GM23338 (cell line): ENCODE measurements at regions not wholly inside any gene's neighbourhood (a gene's known extent, or its start where the extent isn't known, plus 50 kb on each side); places are given as distances from the start of the nearest gene placed in this dataset.

Experiments
- ATAC-seq: fragments of 200-7000 bp; cut with Tn5 transposase; 3 replicates; pipeline ENCODE4 v1.9.1; 2020
- DNase-seq: peaks from one replicate; pipeline ENCODE4 v3.0.0-alpha.2; 2015; ENCODE audit warnings: low spot score
- H2AFZ ChIP-seq: fragments of 200-600 bp; sonication (generic); 2 replicates; pipeline ENCODE4 v1.8.0; 2016; ENCODE audit warnings: antibody characterized with exemption, mild to moderate bottlenecking, moderate library complexity
- H3F3A ChIP-seq: fragments of 200-600 bp; sonication (generic); replicated peaks from 2 replicates; pipeline ENCODE4 v1.8.0; 2017; ENCODE audit warnings: antibody characterized with exemption, mixed run types, low read depth
- H3K27ac ChIP-seq: fragments of 200-600 bp; sonication (generic); 2 replicates; pipeline ENCODE4 v1.6.1; 2016; ENCODE audit warnings: low read depth
- H3K27me3 ChIP-seq: fragments of 200-600 bp; sonication (generic); 2 replicates; pipeline ENCODE4 v1.8.0; 2016; ENCODE audit warnings: mild to moderate bottlenecking, mixed run types, moderate library complexity; ENCODE audit not compliant: insufficient read depth
- H3K36me3 ChIP-seq: fragments of 200-600 bp; sonication (generic); 2 replicates; pipeline ENCODE4 v1.8.0; 2016; ENCODE audit warnings: mild to moderate bottlenecking; ENCODE audit not compliant: insufficient read depth
- H3K4me1 ChIP-seq: fragments of 200-600 bp; sonication (generic); 2 replicates; pipeline ENCODE4 v1.8.0; 2016; ENCODE audit warnings: mild to moderate bottlenecking, moderate library complexity; ENCODE audit not compliant: insufficient read depth
- H3K4me2 ChIP-seq: fragments of 200-600 bp; sonication (generic); 2 replicates; pipeline ENCODE4 v1.7.1; 2017; ENCODE audit warnings: mixed run types
- H3K4me3 ChIP-seq: fragments of 200-600 bp; sonication (generic); 2 replicates; pipeline ENCODE4 v1.6.1; 2016; ENCODE audit warnings: mixed run types
- H3K79me2 ChIP-seq: fragments of 200-600 bp; sonication (generic); replicated peaks from 2 replicates; pipeline ENCODE4 v1.8.0; 2017; ENCODE audit warnings: mild to moderate bottlenecking; ENCODE audit not compliant: insufficient read depth
- H3K9me2 ChIP-seq: fragments of 200-600 bp; sonication (generic); 2 replicates; pipeline ENCODE4 v1.8.0; 2017; ENCODE audit not compliant: insufficient read depth
- H4K20me1 ChIP-seq: fragments of 200-600 bp; sonication (generic); replicated peaks from 2 replicates; pipeline ENCODE4 v1.8.0; 2017; ENCODE audit warnings: mild to moderate bottlenecking; ENCODE audit not compliant: insufficient read depth
- H3K27ac Mint-ChIP-seq: 2 replicates; pipeline ENCODE4 v1.8.0; 2020; ENCODE audit warnings: inconsistent platforms, mild to moderate bottlenecking, moderate library complexity, mixed read lengths
- H3K27me3 Mint-ChIP-seq: 3 replicates; pipeline ENCODE4 v1.8.0; 2022; ENCODE audit warnings: low read depth, mild to moderate bottlenecking, moderate library complexity, mixed read lengths, inconsistent platforms; ENCODE audit not compliant: insufficient read depth, poor library complexity
- H3K36me3 Mint-ChIP-seq: 3 replicates; pipeline ENCODE4 v1.8.0; 2021; ENCODE audit warnings: low read depth, mild to moderate bottlenecking, inconsistent platforms, moderate library complexity, mixed read lengths
- H3K4me1 Mint-ChIP-seq: 3 replicates; pipeline ENCODE4 v1.8.0; 2020; ENCODE audit warnings: mild to moderate bottlenecking, inconsistent platforms, mixed read lengths
- H3K4me3 Mint-ChIP-seq: 3 replicates; pipeline ENCODE4 v1.8.0; 2021; ENCODE audit warnings: moderate library complexity, mild to moderate bottlenecking, inconsistent platforms, mixed read lengths
- H3K9me3 Mint-ChIP-seq: 3 replicates; pipeline ENCODE4 v1.8.0; 2020; ENCODE audit warnings: moderate library complexity, mild to moderate bottlenecking, inconsistent platforms, mixed read lengths
- CREB1 ChIP-seq: fragments of 250-450 bp; sonication (Bioruptor Pico); IDR thresholded peaks from 2 replicates; pipeline ENCODE4 v1.5.0; 2020; ENCODE audit warnings: low read depth, mild to moderate bottlenecking, moderate library complexity
- CTCF ChIP-seq, 2 experiments: fragments of 200-600 bp in 1 of 2; sonication (generic) in 1 of 2; conservative IDR thresholded peaks; 2 replicates each; pipeline versions ENCODE4 v1.5.1 to v1.6.1; 2016 to 2017; ENCODE audit warnings: antibody characterized with exemption in 2 of 2, low read depth in 2 of 2, mild to moderate bottlenecking in 2 of 2, moderate library complexity in 1 of 2
- ETS1 ChIP-seq: IDR thresholded peaks from 2 replicates; pipeline ENCODE4 v1.6.1; 2016; ENCODE audit warnings: antibody characterized with exemption
- EZH2 ChIP-seq: fragments of 200-600 bp; sonication (generic); IDR thresholded peaks from one replicate; pipeline ENCODE4 v1.8.0; 2017; ENCODE audit warnings: antibody characterized with exemption, mild to moderate bottlenecking, low read depth; ENCODE audit not compliant: unreplicated experiment
- EZH2phosphoT487 ChIP-seq: fragments of 200-600 bp; sonication (generic); IDR thresholded peaks from one replicate; pipeline ENCODE4 v1.8.1; 2018; ENCODE audit warnings: antibody characterized with exemption; ENCODE audit not compliant: unreplicated experiment
- JUNB ChIP-seq: IDR thresholded peaks from one replicate; pipeline ENCODE4 v1.6.1; 2016; ENCODE audit warnings: antibody characterized with exemption; ENCODE audit not compliant: unreplicated experiment
- NANOG ChIP-seq: IDR thresholded peaks from 2 replicates; pipeline ENCODE4 v1.6.1; 2016; ENCODE audit warnings: antibody characterized with exemption, borderline replicate concordance
- POLR2AphosphoS5 ChIP-seq: IDR thresholded peaks from 2 replicates; pipeline ENCODE4 v1.6.1; 2016; ENCODE audit warnings: antibody characterized with exemption, low read depth
- REST ChIP-seq: IDR thresholded peaks from one replicate; pipeline ENCODE4 v1.6.1; 2018; ENCODE audit warnings: antibody characterized with exemption; ENCODE audit not compliant: unreplicated experiment
- STAT1 ChIP-seq: IDR thresholded peaks from one replicate; pipeline ENCODE4 v1.6.1; 2016; ENCODE audit warnings: antibody characterized with exemption; ENCODE audit not compliant: unreplicated experiment
- ZNF114 ChIP-seq: fragments of 250-450 bp; sonication (Bioruptor Pico); IDR thresholded peaks from 2 replicates; pipeline ENCODE4 v1.5.0; 2020; ENCODE audit warnings: mild to moderate bottlenecking, moderate library complexity
- ZNF331 ChIP-seq: fragments of 250-450 bp; sonication (Bioruptor Pico); IDR thresholded peaks from 2 replicates; pipeline ENCODE4 v1.5.0; 2020; ENCODE audit warnings: low read depth, mild to moderate bottlenecking, moderate library complexity
- ZNF462 ChIP-seq: fragments of 250-450 bp; sonication (Bioruptor Pico); IDR thresholded peaks from 2 replicates; pipeline ENCODE4 v1.5.0; 2020; ENCODE audit warnings: mild to moderate bottlenecking, moderate library complexity

- TF ChIP-seq CTCF (conservative IDR thresholded peaks at IDR 0.05; ENCODE audit: low read depth in 2 of 2), result no peak
- TF ChIP-seq REST, result no peak
- no peak for TF ChIP-seq EZH2
- TF ChIP-seq STAT1, result no peak
- no peak for TF ChIP-seq EZH2phosphoT487
- TF ChIP-seq ETS1, result no peak
- TF ChIP-seq ZNF331 (CRISPR knock-in tag), result no peak
- no peak for TF ChIP-seq ZNF114
- no peak for TF ChIP-seq POLR2AphosphoS5
- TF ChIP-seq ZNF462 (CRISPR knock-in tag), result no peak
- TF ChIP-seq JUNB, result no peak
- no peak for TF ChIP-seq NANOG
- TF ChIP-seq CREB1, result no peak
- Histone ChIP-seq H3K27me3 (no peaks in the 10 kb centered on the region), H3K4me3 (no peak overlapping the region), H4K20me1 (no peaks in the 10 kb centered on the region), H3K9me2 (no peaks in the 10 kb centered on the region), H3K27ac (no peak overlapping the region), H3K4me1 (no peaks in the 10 kb centered on the region), H3F3A (no peaks in the 10 kb centered on the region), H3K79me2 (no peaks in the 10 kb centered on the region), H3K36me3 (no peaks in the 10 kb centered on the region; the same call in 1 of the 2 replicates), H2AFZ (no peak overlapping the region), H3K4me2 (no peak overlapping the region)
- DNase-seq (no peak), ATAC-seq (no peak)
- Mint-ChIP-seq H3K27ac (no peak overlapping the region), H3K4me3 (no peak overlapping the region), H3K9me3 (peaks cover 7% of the 10 kb centered on the region; the same call in 1 of the 3 replicates), H3K27me3 (no peaks in the 10 kb centered on the region), H3K36me3 (no peaks in the 10 kb centered on the region), H3K4me1 (peaks cover 18% of the 10 kb centered on the region)
These were observed 405.5 kb downstream of the CDH26 start for GRCh38 chr20:60363698-60364097.
